DND-41 (cell line): ENCODE measurements at regions not wholly inside any gene's neighbourhood (a gene's known extent, or its start where the extent isn't known, plus 50 kb on each side); places are given as distances from the start of the nearest gene placed in this dataset.

Experiments used
- EZH2 ChIP-seq: IDR thresholded peaks from 3 replicates; pipeline ENCODE4 v1.6.1; 2012; ENCODE audit warnings: borderline replicate concordance, low read depth, mild to moderate bottlenecking, moderate library complexity, low read length, inconsistent platforms; ENCODE audit not compliant: severe bottlenecking
- TF ChIP-seq, protein P1 (sequence below): IDR thresholded peaks from 2 replicates; pipeline ENCODE4 v1.5.1; 2012; ENCODE audit warnings: borderline replicate concordance, low read length, moderate library complexity, mild to moderate bottlenecking; ENCODE audit not compliant: poor library complexity, severe bottlenecking; ENCODE audit errors: extremely low read depth

DNA sequence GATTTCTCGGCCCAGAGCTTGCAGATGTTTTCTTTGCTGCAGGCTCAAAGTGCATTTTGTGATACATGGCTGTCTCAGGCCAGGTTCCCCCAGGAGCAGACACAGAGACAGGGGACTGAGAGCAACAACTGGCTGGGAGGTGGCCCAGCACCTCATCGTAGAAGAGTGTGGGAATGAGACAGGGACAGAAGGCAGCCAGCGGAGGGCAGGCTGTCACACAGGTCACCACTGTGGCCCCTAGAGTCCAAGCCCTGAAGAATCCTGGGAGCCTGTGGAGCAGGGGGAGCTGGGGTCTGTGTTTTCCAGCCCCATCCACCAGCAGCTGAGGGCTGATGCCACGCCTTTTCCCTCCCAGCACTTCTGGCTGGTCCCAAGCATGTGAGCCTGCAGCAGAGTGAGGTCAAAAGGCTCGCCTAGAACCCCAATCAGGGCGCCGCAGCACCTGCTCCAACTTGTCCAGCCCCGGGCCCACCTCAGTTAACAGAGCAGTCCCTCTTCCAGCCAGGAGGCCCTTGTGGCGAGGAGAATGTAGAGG, 723.8 kb downstream of the UQCRFS1 start:
- TF ChIP-seq, protein P1, sequence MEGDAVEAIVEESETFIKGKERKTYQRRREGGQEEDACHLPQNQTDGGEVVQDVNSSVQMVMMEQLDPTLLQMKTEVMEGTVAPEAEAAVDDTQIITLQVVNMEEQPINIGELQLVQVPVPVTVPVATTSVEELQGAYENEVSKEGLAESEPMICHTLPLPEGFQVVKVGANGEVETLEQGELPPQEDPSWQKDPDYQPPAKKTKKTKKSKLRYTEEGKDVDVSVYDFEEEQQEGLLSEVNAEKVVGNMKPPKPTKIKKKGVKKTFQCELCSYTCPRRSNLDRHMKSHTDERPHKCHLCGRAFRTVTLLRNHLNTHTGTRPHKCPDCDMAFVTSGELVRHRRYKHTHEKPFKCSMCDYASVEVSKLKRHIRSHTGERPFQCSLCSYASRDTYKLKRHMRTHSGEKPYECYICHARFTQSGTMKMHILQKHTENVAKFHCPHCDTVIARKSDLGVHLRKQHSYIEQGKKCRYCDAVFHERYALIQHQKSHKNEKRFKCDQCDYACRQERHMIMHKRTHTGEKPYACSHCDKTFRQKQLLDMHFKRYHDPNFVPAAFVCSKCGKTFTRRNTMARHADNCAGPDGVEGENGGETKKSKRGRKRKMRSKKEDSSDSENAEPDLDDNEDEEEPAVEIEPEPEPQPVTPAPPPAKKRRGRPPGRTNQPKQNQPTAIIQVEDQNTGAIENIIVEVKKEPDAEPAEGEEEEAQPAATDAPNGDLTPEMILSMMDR = peak; percentile 14
- TF ChIP-seq EZH2 = no peak
